ENCODE measurements at regions not wholly inside any gene's neighbourhood (a gene's known extent, or its start where the extent isn't known, plus 50 kb on each side); places are given as distances from the start of the nearest gene placed in this dataset.

GRCh38 chr17:71145486-71145885 is 975.3 kb upstream of the SOX9 start:
- DNase-seq: no peak
- no peak for ATAC-seq (ENCODE audit: poor library complexity)
- intact Hi-C loops (cut with DNase I): no loop called here

- DNase-seq (no peak), ATAC-seq (ENCODE audit: poor library complexity) (no peak)
- intact Hi-C loops (cut with DNase I): no loop called here
Observed at GRCh38 chr17:71147906-71148305, 972.9 kb upstream of the SOX9 start.

GRCh38 chr17:71149607-71150006 is 971.2 kb upstream of the SOX9 start:
- ATAC-seq (ENCODE audit: poor library complexity): no peak
- DNase-seq: no peak
- intact Hi-C loops (cut with DNase I): no loop called here

- intact Hi-C loops (cut with DNase I): no loop called here
Observed at GRCh38 chr17:71157297-71157696, 963.5 kb upstream of the SOX9 start.

GRCh38 chr17:71158437-71158836 is 962.4 kb upstream of the SOX9 start:
- DNase-seq: no peak
- intact Hi-C loops (cut with DNase I): no loop called here
- ATAC-seq (ENCODE audit: poor library complexity): no peak

More at GRCh38 chr17:71157297-71157696, 963.5 kb upstream of the SOX9 start:
- no peak for DNase-seq
- no peak for ATAC-seq (ENCODE audit: poor library complexity)

GRCh38 chr17:71163121-71163812 is 957.6 kb upstream of the SOX9 start:
- DNase-seq (no peak), ATAC-seq (ENCODE audit: poor library complexity) (no peak)
- intact Hi-C loops (cut with DNase I): no loop called here

GRCh38 chr17:71163813-71164122 is 957.1 kb upstream of the SOX9 start:
- intact Hi-C loops (cut with DNase I): no loop called here
- ATAC-seq (ENCODE audit: poor library complexity): no peak

GRCh38 chr17:71164561-71164960 is 956.3 kb upstream of the SOX9 start:
- no peak for DNase-seq
- intact Hi-C loops (cut with DNase I): no loop called here
- no peak for ATAC-seq (ENCODE audit: poor library complexity)

More at GRCh38 chr17:71163813-71164122, 957.1 kb upstream of the SOX9 start:
- no peak for DNase-seq

- ATAC-seq (ENCODE audit: poor library complexity) (no peak), DNase-seq (no peak)
- intact Hi-C loops (cut with DNase I): no loop called here
Observed at GRCh38 chr17:71166311-71166710, 954.5 kb upstream of the SOX9 start.

- no peak for ATAC-seq (ENCODE audit: poor library complexity)
- intact Hi-C loops (cut with DNase I): no loop called here
- DNase-seq: no peak
Observed at GRCh38 chr17:71168053-71168741, 952.6 kb upstream of the SOX9 start.

- intact Hi-C loops (cut with DNase I): no loop called here
- DNase-seq (no peak), ATAC-seq (ENCODE audit: poor library complexity) (no peak)
Observed at GRCh38 chr17:71170070-71170469, 950.8 kb upstream of the SOX9 start.

GRCh38 chr17:71171270-71171669 is 949.5 kb upstream of the SOX9 start:
- intact Hi-C loops (cut with DNase I): no loop called here
- ATAC-seq (ENCODE audit: poor library complexity): no peak

GRCh38 chr17:71173991-71174390 is 946.8 kb upstream of the SOX9 start:
- DNase-seq: no peak
- intact Hi-C loops (cut with DNase I): no loop called here
- no peak for ATAC-seq (ENCODE audit: poor library complexity)

More at GRCh38 chr17:71171270-71171669, 949.5 kb upstream of the SOX9 start:
- no peak for DNase-seq

GRCh38 chr17:71176331-71176730 is 944.5 kb upstream of the SOX9 start:
- DNase-seq (no peak), ATAC-seq (ENCODE audit: poor library complexity) (no peak)
- intact Hi-C loops (cut with DNase I): no loop called here

GRCh38 chr17:71176928-71177443 is 943.8 kb upstream of the SOX9 start:
- DNase-seq: no peak
- intact Hi-C loops (cut with DNase I): no loop called here
- ATAC-seq (ENCODE audit: poor library complexity): no peak

GRCh38 chr17:71180801-71181385 is 939.9 kb upstream of the SOX9 start:
- ATAC-seq (ENCODE audit: poor library complexity) (no peak), DNase-seq (no peak)
- intact Hi-C loops (cut with DNase I): no loop called here

- intact Hi-C loops (cut with DNase I): no loop called here
- no peak for ATAC-seq (ENCODE audit: poor library complexity)
Observed at GRCh38 chr17:71183066-71183660, 937.7 kb upstream of the SOX9 start.

GRCh38 chr17:71184716-71185115 is 936.1 kb upstream of the SOX9 start:
- peak; percentile 59 for ATAC-seq (ENCODE audit: poor library complexity)
- DNase-seq: no peak
- intact Hi-C loops (cut with DNase I): no loop called here

More at GRCh38 chr17:71183066-71183660, 937.7 kb upstream of the SOX9 start:
- DNase-seq: no peak

GRCh38 chr17:71187145-71187878 is 933.5 kb upstream of the SOX9 start:
- DNase-seq (no peak), ATAC-seq (ENCODE audit: poor library complexity) (no peak)
- intact Hi-C loops (cut with DNase I): no loop called here

Data from Right ventricle myocardium superior (tissue), 1 donor.